ENCODE measurements at regions not wholly inside any gene's neighbourhood (a gene's known extent, or its start where the extent isn't known, plus 50 kb on each side); places are given as distances from the start of the nearest gene placed in this dataset.

DNA sequence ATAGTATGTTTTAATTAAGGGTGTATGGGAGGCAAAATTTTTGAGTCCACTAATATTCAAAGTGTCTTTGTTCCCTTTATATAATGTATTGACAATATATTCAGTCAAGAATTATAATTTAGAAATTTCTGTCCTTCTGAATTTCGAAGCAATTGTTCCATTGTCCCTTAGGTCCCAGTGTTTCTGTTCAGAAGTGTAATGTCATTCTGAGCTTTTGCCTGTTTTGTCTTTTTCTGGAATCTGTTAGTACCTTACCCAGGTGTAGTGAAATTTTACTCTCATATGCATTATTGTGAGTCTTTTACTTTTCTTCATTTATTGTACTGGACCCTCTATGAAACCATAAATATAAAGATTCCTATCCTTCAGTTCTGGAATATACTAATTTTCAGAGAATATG lies 505.7 kb upstream of the KIF2B start:
- TF ChIP-seq ZNF114 (CRISPR knock-in tag; IDR thresholded peaks at IDR 0.05) (no peak), EZH2 (IDR thresholded peaks at IDR 0.05; ENCODE audit: low read depth, unreplicated experiment) (no peak)
- TF ChIP-seq, protein P1, sequence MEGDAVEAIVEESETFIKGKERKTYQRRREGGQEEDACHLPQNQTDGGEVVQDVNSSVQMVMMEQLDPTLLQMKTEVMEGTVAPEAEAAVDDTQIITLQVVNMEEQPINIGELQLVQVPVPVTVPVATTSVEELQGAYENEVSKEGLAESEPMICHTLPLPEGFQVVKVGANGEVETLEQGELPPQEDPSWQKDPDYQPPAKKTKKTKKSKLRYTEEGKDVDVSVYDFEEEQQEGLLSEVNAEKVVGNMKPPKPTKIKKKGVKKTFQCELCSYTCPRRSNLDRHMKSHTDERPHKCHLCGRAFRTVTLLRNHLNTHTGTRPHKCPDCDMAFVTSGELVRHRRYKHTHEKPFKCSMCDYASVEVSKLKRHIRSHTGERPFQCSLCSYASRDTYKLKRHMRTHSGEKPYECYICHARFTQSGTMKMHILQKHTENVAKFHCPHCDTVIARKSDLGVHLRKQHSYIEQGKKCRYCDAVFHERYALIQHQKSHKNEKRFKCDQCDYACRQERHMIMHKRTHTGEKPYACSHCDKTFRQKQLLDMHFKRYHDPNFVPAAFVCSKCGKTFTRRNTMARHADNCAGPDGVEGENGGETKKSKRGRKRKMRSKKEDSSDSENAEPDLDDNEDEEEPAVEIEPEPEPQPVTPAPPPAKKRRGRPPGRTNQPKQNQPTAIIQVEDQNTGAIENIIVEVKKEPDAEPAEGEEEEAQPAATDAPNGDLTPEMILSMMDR (conservative IDR thresholded peaks at IDR 0.05; ENCODE audit: low read depth in 2 of 2): no peak

Measured in GM23338 (cell line).